ENCODE measurements at regions not wholly inside any gene's neighbourhood (a gene's known extent, or its start where the extent isn't known, plus 50 kb on each side); places are given as distances from the start of the nearest gene placed in this dataset.

DNA sequence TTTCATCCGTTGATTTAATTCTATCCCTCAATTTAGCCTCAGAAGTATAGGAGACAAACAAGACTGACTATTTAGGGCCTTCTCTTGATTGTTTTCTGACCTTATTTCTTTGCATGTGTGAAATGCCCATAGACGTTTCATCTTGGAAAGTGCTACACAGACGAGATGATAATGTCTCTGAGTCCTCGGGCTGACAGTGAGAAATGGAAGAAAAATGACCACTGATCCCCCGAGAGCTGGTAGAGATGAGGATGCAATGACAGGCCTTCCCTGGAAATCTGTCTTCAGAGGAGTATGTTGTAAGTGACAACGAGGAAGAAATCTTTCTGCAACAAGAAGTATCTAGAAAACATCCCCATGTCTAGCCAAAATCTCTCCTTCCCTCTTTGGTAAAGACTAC is 522.9 kb downstream of the HAPSTR1 start:
- TF ChIP-seq, protein P1, sequence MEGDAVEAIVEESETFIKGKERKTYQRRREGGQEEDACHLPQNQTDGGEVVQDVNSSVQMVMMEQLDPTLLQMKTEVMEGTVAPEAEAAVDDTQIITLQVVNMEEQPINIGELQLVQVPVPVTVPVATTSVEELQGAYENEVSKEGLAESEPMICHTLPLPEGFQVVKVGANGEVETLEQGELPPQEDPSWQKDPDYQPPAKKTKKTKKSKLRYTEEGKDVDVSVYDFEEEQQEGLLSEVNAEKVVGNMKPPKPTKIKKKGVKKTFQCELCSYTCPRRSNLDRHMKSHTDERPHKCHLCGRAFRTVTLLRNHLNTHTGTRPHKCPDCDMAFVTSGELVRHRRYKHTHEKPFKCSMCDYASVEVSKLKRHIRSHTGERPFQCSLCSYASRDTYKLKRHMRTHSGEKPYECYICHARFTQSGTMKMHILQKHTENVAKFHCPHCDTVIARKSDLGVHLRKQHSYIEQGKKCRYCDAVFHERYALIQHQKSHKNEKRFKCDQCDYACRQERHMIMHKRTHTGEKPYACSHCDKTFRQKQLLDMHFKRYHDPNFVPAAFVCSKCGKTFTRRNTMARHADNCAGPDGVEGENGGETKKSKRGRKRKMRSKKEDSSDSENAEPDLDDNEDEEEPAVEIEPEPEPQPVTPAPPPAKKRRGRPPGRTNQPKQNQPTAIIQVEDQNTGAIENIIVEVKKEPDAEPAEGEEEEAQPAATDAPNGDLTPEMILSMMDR (conservative IDR thresholded peaks at IDR 0.05 in 1 of 2, IDR thresholded peaks at IDR 0.05 in 1 of 2; ENCODE audit: low read depth in 1 of 2, low read length in 2 of 2), result no peak
- no peak for TF ChIP-seq EZH2 (IDR thresholded peaks at IDR 0.05; ENCODE audit: low read length, missing control alignments)

All from fibroblast of lung (primary cell).